GM23248 (cell line): ENCODE measurements at regions not wholly inside any gene's neighbourhood (a gene's known extent, or its start where the extent isn't known, plus 50 kb on each side); places are given as distances from the start of the nearest gene placed in this dataset.

Experiments used
- EZH2 ChIP-seq: fragments of 200-600 bp; sonication (generic); IDR thresholded peaks from 2 replicates; pipeline ENCODE4 v1.6.1; 2018; ENCODE audit warnings: antibody characterized with exemption, mild to moderate bottlenecking; ENCODE audit not compliant: insufficient read depth, poor library complexity, severe bottlenecking
- EZH2phosphoT487 ChIP-seq: fragments of 200-600 bp; sonication (generic); IDR thresholded peaks from 2 replicates; pipeline ENCODE4 v1.6.1; 2018; ENCODE audit warnings: antibody characterized with exemption, moderate library complexity, mild to moderate bottlenecking, low read depth; ENCODE audit not compliant: insufficient read depth

DNA sequence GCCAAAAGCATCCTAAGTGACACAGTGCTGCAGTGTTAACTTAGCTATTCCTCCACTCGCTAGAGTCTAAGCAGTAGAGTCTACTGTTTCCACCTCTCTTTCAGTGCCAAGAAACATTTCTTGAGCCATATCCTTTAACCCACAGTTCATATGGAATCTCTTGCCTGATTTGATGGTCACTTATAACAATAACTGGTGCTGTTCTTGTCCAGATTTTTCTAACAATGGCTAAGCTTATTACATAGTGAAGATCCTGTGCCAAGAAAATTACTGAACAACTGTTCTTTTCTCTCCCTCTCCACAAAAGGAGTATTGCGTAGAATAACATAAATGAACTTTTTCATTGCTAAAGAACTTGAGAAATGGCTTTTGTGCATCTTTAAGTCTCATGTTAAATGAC, 121.3 kb downstream of the CDC7 start:
- no peak for TF ChIP-seq EZH2
- no peak for TF ChIP-seq EZH2phosphoT487
